Brain microvascular endothelial cell (primary cell): ENCODE measurements at regions not wholly inside any gene's neighbourhood (a gene's known extent, or its start where the extent isn't known, plus 50 kb on each side); places are given as distances from the start of the nearest gene placed in this dataset.

ENCODE experiments used
- DNase-seq: peaks from one replicate; pipeline ENCODE4 v3.0.0-alpha.2; 2020
- H3K27ac ChIP-seq: fragments of 250-450 bp; sonication (Bioruptor Pico); 2 replicates; pipeline ENCODE4 v1.5.1; 2020; ENCODE audit warnings: mild to moderate bottlenecking, moderate library complexity
- H3K27me3 ChIP-seq: fragments of 250-450 bp; sonication (Bioruptor Pico); replicated peaks from 2 replicates; pipeline ENCODE4 v1.5.1; 2020; ENCODE audit warnings: mild to moderate bottlenecking
- H3K36me3 ChIP-seq: fragments of 250-450 bp; sonication (Bioruptor Pico); replicated peaks from 2 replicates; pipeline ENCODE4 v1.5.1; 2020; ENCODE audit warnings: mild to moderate bottlenecking
- H3K4me3 ChIP-seq: 2 replicates; pipeline ENCODE4 v1.5.1; 2011; ENCODE audit warnings: low read depth, mild to moderate bottlenecking, control low read depth, low read length, moderate library complexity
- CTCF ChIP-seq: IDR thresholded peaks from 2 replicates; pipeline ENCODE4 v1.5.1; 2011; ENCODE audit warnings: low read depth, mild to moderate bottlenecking, moderate library complexity, low read length, control low read depth, inconsistent platforms; ENCODE audit errors: missing control alignments
- in situ Hi-C: cut with HindIII; loops from 2 replicates; pipeline ENCODE4 v1.10.0; 2017; ENCODE audit warnings: low sequenced_read_pairs, low pct_ligation_motif_present

- no peak overlapping the region for H3K27ac ChIP-seq
Measured at GRCh38 chrX:39311646-39312045, 510.4 kb downstream of the MID1IP1 start.

GRCh38 chrX:39313146-39313545, 511.9 kb downstream of the MID1IP1 start:
- Histone ChIP-seq H3K4me3 (no peak overlapping the region), H3K36me3 (no peaks in the 10 kb centered on the region), H3K27ac (no peak overlapping the region), H3K27me3 (no peaks in the 10 kb centered on the region)
- DNase-seq, result no peak
- no peak for TF ChIP-seq CTCF
- in situ Hi-C loops, result no loop called here

More at GRCh38 chrX:39311646-39312045, 510.4 kb downstream of the MID1IP1 start:
- Histone ChIP-seq H3K27me3 (no peaks in the 10 kb centered on the region), H3K36me3 (no peaks in the 10 kb centered on the region), H3K4me3 (no peak overlapping the region)
- DNase-seq, result no peak
- in situ Hi-C loops, result no loop called here
- TF ChIP-seq CTCF, result no peak

- in situ Hi-C loops, result no loop called here
- TF ChIP-seq CTCF, result no peak
- H3K4me3 ChIP-seq, result no peak overlapping the region
- no peak for DNase-seq
- no peaks in the 10 kb centered on the region for H3K36me3 ChIP-seq
- no peaks in the 10 kb centered on the region for H3K27me3 ChIP-seq
- H3K27ac ChIP-seq, result no peak overlapping the region
Measured at GRCh38 chrX:39318506-39319343, 517.5 kb downstream of the MID1IP1 start.

GRCh38 chrX:39320165-39320564, 518.9 kb downstream of the MID1IP1 start:
- TF ChIP-seq CTCF, result no peak
- Histone ChIP-seq H3K27me3 (no peaks in the 10 kb centered on the region), H3K27ac (no peak overlapping the region), H3K4me3 (no peak overlapping the region), H3K36me3 (no peaks in the 10 kb centered on the region)
- no peak for DNase-seq
- in situ Hi-C loops, result no loop called here

GRCh38 chrX:39322496-39322895, 521.2 kb downstream of the MID1IP1 start:
- no peaks in the 10 kb centered on the region for H3K36me3 ChIP-seq
- no peak overlapping the region for H3K27ac ChIP-seq
- H3K4me3 ChIP-seq, result no peak overlapping the region
- in situ Hi-C loops, result no loop called here
- DNase-seq, result no peak
- H3K27me3 ChIP-seq, result no peaks in the 10 kb centered on the region
- TF ChIP-seq CTCF, result no peak
